Ascending aorta (tissue), 2 donors: ENCODE measurements at regions not wholly inside any gene's neighbourhood (a gene's known extent, or its start where the extent isn't known, plus 50 kb on each side); places are given as distances from the start of the nearest gene placed in this dataset.

ENCODE experiments used
- DNase-seq, 2 donors: peaks; one replicate each; pipeline ENCODE4 v3.0.0-alpha.2; 2019; ENCODE audit warnings: low spot score in 2 of 2
- H3K27ac ChIP-seq, 2 donors: fragments of 200-600 bp; sonication (generic); one replicate each; pipeline ENCODE4 v1.5.1; 2016 to 2017; ENCODE audit warnings: mild to moderate bottlenecking in 1 of 2
- H3K27me3 ChIP-seq: fragments of 200-600 bp; sonication (generic); one replicate; pipeline ENCODE4 v1.5.1; 2017
- H3K36me3 ChIP-seq, 2 donors: fragments of 200-600 bp; sonication (generic); one replicate each; pipeline ENCODE4 v1.5.1; 2016
- H3K4me1 ChIP-seq, 2 donors: fragments of 200-600 bp; sonication (generic); one replicate each; pipeline ENCODE4 v1.5.1; 2016 to 2017; ENCODE audit warnings: mild to moderate bottlenecking in 1 of 2
- H3K4me3 ChIP-seq, 2 donors: fragments of 200-600 bp; sonication (generic); one replicate each; pipeline ENCODE4 v1.5.1; 2016 to 2017; ENCODE audit warnings: mild to moderate bottlenecking in 1 of 2
- H3K9me3 ChIP-seq, 2 donors: fragments of 200-600 bp; sonication (generic); one replicate each; pipeline ENCODE4 v1.5.1; 2016
- CTCF ChIP-seq, 3 experiments: fragments of 200-600 bp in 2 of 3; fragments of 450-650 bp in 1 of 3; sonication (generic) in 2 of 3; IDR thresholded peaks; one replicate each; pipeline ENCODE4 v1.5.1; 2016 to 2019; ENCODE audit warnings: antibody characterized with exemption in 3 of 3, mild to moderate bottlenecking in 1 of 3, moderate library complexity in 1 of 3
- intact Hi-C: fragments of 100-400 bp; cut with DNase I; formaldehyde crosslinking; loops from one replicate; pipeline ENCODE4 v1.15.1; 2023

DNA sequence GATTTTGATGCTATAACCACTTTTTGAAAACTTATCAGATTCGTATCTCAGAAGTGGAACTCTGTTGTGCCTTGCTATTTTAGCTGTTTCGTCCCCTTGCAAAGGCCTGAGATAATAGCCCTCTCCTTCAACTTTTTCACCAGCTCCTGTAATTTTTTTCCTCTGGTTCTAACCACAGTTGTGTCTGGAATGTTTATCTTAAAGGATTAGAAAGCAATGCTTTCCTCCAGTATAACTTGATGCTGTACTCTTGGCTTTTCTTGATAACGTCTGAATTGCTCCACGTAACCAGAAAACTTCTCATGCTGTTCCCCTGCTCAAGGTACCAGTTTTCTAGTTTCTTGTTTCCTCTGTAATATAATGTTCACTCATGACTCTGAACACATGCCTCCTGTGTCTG, 209.4 kb downstream of the DTWD2 start:
- no peak for TF ChIP-seq CTCF (IDR thresholded peaks at IDR 0.05)
- intact Hi-C loops, result no loop called here
- H3K9me3 ChIP-seq, result no peaks in the 10 kb centered on the region
- H3K4me3 ChIP-seq, result no peak overlapping the region
- no peak overlapping the region for H3K27ac ChIP-seq
- DNase-seq, result no peak
- no peaks in the 10 kb centered on the region for H3K36me3 ChIP-seq
- no peaks in the 10 kb centered on the region for H3K27me3 ChIP-seq
- no peaks in the 10 kb centered on the region for H3K4me1 ChIP-seq

DNA sequence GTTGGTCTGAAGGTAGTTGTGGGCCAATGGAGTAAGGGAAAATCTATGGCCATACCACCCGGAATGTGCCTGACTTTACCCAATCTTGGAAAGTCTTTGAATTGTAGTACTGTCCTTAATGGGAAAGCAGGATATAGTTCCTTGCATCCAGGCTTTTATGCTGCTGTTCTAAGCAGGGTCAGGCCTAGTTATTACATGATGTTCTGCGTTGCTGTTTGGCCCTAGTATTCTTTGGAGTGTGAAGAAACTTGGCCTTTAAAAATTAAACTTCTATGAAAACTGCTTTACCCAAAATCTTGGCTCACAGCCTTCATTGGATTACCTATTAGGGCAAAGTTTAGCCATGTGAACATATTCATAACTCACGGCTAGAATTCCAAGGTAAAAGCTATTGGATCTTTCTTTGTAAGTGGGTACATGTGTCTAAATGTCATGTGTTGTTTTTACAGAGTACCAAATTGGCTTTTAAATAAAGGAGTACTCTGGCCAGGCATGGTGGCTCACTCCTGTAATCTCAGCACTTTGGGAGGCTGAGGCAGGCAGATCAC, 211.1 kb downstream of the DTWD2 start:
- intact Hi-C loops, result no loop called here
- no peak overlapping the region for H3K27ac ChIP-seq
- no peak for DNase-seq
- H3K4me3 ChIP-seq, result no peak overlapping the region
- H3K27me3 ChIP-seq, result no peaks in the 10 kb centered on the region
- H3K36me3 ChIP-seq, result no peaks in the 10 kb centered on the region
- H3K9me3 ChIP-seq, result no peaks in the 10 kb centered on the region
- TF ChIP-seq CTCF (IDR thresholded peaks at IDR 0.05), result no peak
- no peaks in the 10 kb centered on the region for H3K4me1 ChIP-seq

GRCh38 chr5:118776755-118777154, 211.6 kb downstream of the DTWD2 start:
- DNase-seq, result no peak
- H3K27ac ChIP-seq, result no peak overlapping the region
- H3K9me3 ChIP-seq, result no peaks in the 10 kb centered on the region
- intact Hi-C loops, result no loop called here
- H3K4me1 ChIP-seq, result no peaks in the 10 kb centered on the region
- H3K4me3 ChIP-seq, result no peak overlapping the region
- H3K27me3 ChIP-seq, result no peaks in the 10 kb centered on the region
- no peak for TF ChIP-seq CTCF (IDR thresholded peaks at IDR 0.05)
- no peaks in the 10 kb centered on the region for H3K36me3 ChIP-seq

- no peaks in the 10 kb centered on the region for H3K27me3 ChIP-seq
- no peaks in the 10 kb centered on the region for H3K36me3 ChIP-seq
- no peak overlapping the region for H3K4me3 ChIP-seq
- no peaks in the 10 kb centered on the region for H3K4me1 ChIP-seq
- H3K27ac ChIP-seq, result no peak overlapping the region
- intact Hi-C loops, result no loop called here
- no peak for DNase-seq
- TF ChIP-seq CTCF (IDR thresholded peaks at IDR 0.05), result no peak
- H3K9me3 ChIP-seq, result no peaks in the 10 kb centered on the region
Measured at GRCh38 chr5:118775790-118776499, 212.4 kb downstream of the DTWD2 start.

DNA sequence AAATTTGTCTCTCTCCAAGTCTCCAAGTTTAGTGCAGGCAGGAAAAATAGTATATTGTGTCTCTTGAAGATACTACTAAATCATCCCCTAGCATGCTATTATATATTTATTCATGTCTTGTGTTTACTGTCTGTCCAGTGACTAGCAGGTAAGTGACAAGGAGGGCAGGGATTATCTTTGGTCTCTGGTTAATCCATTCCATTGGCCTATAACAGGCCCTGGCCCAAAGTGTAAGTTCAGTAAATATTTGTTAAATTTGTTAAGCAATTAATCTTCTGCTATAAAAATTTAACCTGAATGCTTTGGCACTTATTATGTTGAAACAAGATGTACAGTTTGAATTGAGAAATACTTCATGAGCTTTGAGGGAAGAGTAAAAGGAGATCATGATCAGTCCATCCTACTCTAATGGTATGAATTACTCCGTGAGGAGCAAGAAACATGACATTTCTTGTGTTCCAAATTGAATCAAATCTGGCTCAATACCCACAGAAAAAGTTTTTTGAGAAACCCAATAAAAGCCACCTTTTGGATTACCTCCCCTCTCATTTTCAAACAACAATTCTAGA, 219.7 kb downstream of the DTWD2 start:
- H3K27ac ChIP-seq, result no peak overlapping the region
- intact Hi-C loops, result no loop called here

More for the DNA sequence above, 219.7 kb downstream of the DTWD2 start:
- DNase-seq, result no peak
- Histone ChIP-seq H3K4me3 (no peak overlapping the region), H3K36me3 (no peaks in the 10 kb centered on the region), H3K27me3 (no peaks in the 10 kb centered on the region), H3K4me1 (no peaks in the 10 kb centered on the region), H3K9me3 (no peaks in the 10 kb centered on the region)
- TF ChIP-seq CTCF (IDR thresholded peaks at IDR 0.05), result no peak
